Mucosa of descending colon (tissue), 3 donors: ENCODE measurements at regions not wholly inside any gene's neighbourhood (a gene's known extent, or its start where the extent isn't known, plus 50 kb on each side); places are given as distances from the start of the nearest gene placed in this dataset.
"Not testable (repeated sequence)": the region's sequence is repeated elsewhere in the genome, so short reads cannot be mapped to it uniquely, and the experiment has no call there.

Source experiments
- ATAC-seq: fragments of 200-7000 bp; cut with Tn5 transposase; one replicate; pipeline ENCODE4 v1.9.1; 2020; ENCODE audit warnings: mild to moderate bottlenecking, moderate library complexity
- DNase-seq, 3 donors: peaks; one replicate each; pipeline ENCODE4 v3.0.0-alpha.2; 2020
- H3K36me3 ChIP-seq: fragments of 200-600 bp; one replicate; pipeline ENCODE4 v1.8.0; 2021; ENCODE audit warnings: low read depth, mild to moderate bottlenecking
- H3K4me1 ChIP-seq: fragments of 200-600 bp; one replicate; pipeline ENCODE4 v1.8.0; 2021; ENCODE audit warnings: low read depth, mild to moderate bottlenecking
- H3K4me3 ChIP-seq: fragments of 200-600 bp; one replicate; pipeline ENCODE4 v1.8.0; 2021; ENCODE audit warnings: mild to moderate bottlenecking
- H3K9me3 ChIP-seq: fragments of 200-600 bp; one replicate; pipeline ENCODE4 v1.8.0; 2021; ENCODE audit warnings: mild to moderate bottlenecking
- CTCF ChIP-seq: fragments of 200-600 bp; IDR thresholded peaks from one replicate; pipeline ENCODE4 v1.8.0; 2022; ENCODE audit warnings: antibody characterized with exemption, mild to moderate bottlenecking
- intact Hi-C, 2 donors: fragments of 100-400 bp; cut with DNase I in 1 of 2; cut with micrococcal nuclease in 1 of 2; formaldehyde crosslinking; loops; one replicate each; pipeline versions ENCODE4 v1.11.0 to v1.11.1; 2022; cut with DNase I, micrococcal nuclease
- donor health status: DM: no; HTN: no; CAD: no; lungs with moderate emphysema.
- donor health status: DM: no; HTN: no; CAD: no.
- donor health status: DM: no; HTN: yes; CAD: no.

DNA sequence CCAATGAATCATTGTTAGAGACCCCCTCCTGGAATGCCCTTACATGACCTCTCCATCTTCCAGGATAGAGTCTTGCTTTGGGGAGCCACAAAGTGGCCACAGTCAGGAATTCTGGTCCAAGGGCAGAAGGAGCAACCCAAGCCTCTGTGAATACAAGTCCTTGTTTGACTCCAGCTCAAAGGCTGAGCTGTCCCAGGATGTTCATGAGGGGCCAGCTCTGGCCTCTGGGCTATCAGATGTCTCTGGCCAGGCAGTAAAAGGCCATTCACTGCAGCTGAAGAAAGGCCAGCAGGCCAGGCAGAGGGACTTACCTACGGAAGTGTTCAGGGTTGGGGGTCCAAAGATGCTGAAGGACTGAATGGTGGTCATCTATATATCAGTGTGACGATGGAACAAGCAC lies 98.3 kb upstream of the IPO9 start:
- TF ChIP-seq CTCF, result no peak
- no peaks in the 10 kb centered on the region for H3K36me3 ChIP-seq
- no peak overlapping the region for H3K4me3 ChIP-seq
- no peaks in the 10 kb centered on the region for H3K9me3 ChIP-seq
- DNase-seq (no peak), ATAC-seq (no peak)
- intact Hi-C loops, result no loop called here
- H3K4me1 ChIP-seq, result no peaks in the 10 kb centered on the region

DNA sequence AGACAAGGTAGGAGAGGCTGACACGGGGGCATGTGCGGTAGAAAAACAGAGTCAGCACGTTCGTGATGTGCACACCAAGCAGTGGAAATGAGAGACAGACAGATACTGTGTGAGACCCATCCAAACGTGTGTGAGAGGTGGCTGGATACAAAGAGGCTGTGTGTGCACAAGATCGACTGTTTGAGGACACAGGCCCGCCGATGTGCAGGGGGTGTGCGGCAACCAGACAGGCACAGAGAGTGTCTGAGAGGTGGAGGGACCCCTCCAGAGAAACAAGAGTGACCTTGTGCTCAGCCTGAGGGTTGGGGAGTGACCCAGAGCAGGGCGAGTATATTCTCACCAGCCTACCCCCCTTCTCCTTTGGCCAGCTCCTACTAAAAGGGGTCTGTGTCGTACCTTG lies 97.8 kb upstream of the IPO9 start:
- ATAC-seq (no peak), DNase-seq (no peak)
- Histone ChIP-seq H3K4me3 (no peak overlapping the region), H3K36me3 (no peaks in the 10 kb centered on the region), H3K9me3 (no peaks in the 10 kb centered on the region), H3K4me1 (no peaks in the 10 kb centered on the region)
- no peak for TF ChIP-seq CTCF
- intact Hi-C loops, result no loop called here

GRCh38 chr1:201731592-201731991 lies 97.4 kb upstream of the IPO9 start:
- no peak for DNase-seq
- intact Hi-C loops, result no loop called here
- no peaks in the 10 kb centered on the region for H3K9me3 ChIP-seq
- no peaks in the 10 kb centered on the region for H3K36me3 ChIP-seq
- H3K4me3 ChIP-seq, result no peak overlapping the region
- H3K4me1 ChIP-seq, result no peaks in the 10 kb centered on the region
- ATAC-seq, result no peak
- no peak for TF ChIP-seq CTCF

- DNase-seq (no peak), ATAC-seq (no peak)
- Histone ChIP-seq H3K4me3 (no peak overlapping the region), H3K36me3 (no peaks in the 10 kb centered on the region), H3K4me1 (no peaks in the 10 kb centered on the region), H3K9me3 (no peaks in the 10 kb centered on the region)
- intact Hi-C loops, result no loop called here
- no peak for TF ChIP-seq CTCF
These were observed 96.6 kb upstream of the IPO9 start for GRCh38 chr1:201732351-201732750.

GRCh38 chr1:201734221-201734620 lies 94.7 kb upstream of the IPO9 start:
- H3K4me1 ChIP-seq, DNase-seq, H3K36me3 ChIP-seq, H3K4me3 ChIP-seq, ATAC-seq, H3K9me3 ChIP-seq, intact Hi-C loops: not testable (repeated sequence)

DNA sequence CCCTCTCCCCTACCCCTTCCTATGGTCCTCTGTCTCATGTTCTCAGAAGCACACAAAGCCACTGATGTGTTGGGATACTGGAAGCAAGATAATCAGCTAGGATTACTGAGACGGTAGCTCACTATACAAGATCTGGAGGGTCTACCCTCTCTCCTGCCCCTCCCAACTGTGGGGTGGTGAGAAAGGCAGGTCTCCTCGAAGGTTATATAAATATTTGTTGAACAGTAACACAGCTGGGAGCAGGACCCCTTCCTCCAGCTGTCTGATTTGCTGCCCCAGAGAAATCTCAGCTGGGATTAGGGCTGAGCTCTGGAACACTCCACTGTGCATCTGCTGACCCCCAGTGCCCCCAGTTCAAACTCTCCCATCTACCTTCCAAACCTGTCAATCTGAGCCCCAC lies 94.2 kb upstream of the IPO9 start:
- intact Hi-C loops, result no loop called here
- no peaks in the 10 kb centered on the region for H3K36me3 ChIP-seq
- DNase-seq, result no peak
- H3K4me3 ChIP-seq, result no peak overlapping the region
- no peak for ATAC-seq
- no peak for TF ChIP-seq CTCF
- no peaks in the 10 kb centered on the region for H3K9me3 ChIP-seq
- H3K4me1 ChIP-seq, result peaks cover 10% of the 10 kb centered on the region
